ENCODE measurements at regions not wholly inside any gene's neighbourhood (a gene's known extent, or its start where the extent isn't known, plus 50 kb on each side); places are given as distances from the start of the nearest gene placed in this dataset.

DNA sequence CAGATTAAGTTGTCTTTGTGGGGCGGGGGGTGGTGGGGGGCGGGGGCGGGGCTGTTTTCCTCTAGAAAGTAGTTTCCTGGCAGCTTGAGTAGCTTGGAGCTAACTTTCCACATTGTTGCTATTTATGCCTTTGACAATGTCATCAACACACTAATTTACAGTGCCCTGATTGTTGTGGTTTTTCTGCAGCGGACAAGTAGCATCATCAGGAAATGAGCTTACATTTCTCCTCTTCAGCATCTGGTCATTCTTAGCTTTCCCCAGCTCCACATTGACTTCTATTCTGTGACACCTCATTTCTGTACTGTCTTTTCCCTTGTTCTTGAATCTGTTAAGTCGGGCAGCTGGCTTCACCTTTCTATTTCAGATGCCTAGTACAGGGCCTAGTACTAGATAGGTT, 112.3 kb upstream of the RAD23B start:
- no peaks in the 10 kb centered on the region for H3K36me3 ChIP-seq (ENCODE audit: insufficient read depth, low read length)
- H3K9ac ChIP-seq (ENCODE audit: low read depth, low read length, poor library complexity, severe bottlenecking): no peak overlapping the region
- no peaks in the 10 kb centered on the region for H3K9me2 ChIP-seq (replicated peaks; ENCODE audit: low read depth, low read length)
- H3K4me1 ChIP-seq (ENCODE audit: insufficient read depth, low read length, poor library complexity, severe bottlenecking): peaks cover 12% of the 10 kb centered on the region
- no peaks in the 10 kb centered on the region for H3F3A ChIP-seq (ENCODE audit: low read depth)
- no peaks in the 10 kb centered on the region for H4K20me1 ChIP-seq (ENCODE audit: insufficient read depth, low read length, poor library complexity, severe bottlenecking)
- H3K4me2 ChIP-seq (ENCODE audit: low read depth, low read length, poor library complexity, severe bottlenecking): no peak overlapping the region
- no peak overlapping the region for H3K4me3 ChIP-seq (ENCODE audit: low read length, poor library complexity, severe bottlenecking)
- no peaks in the 10 kb centered on the region for H3K79me2 ChIP-seq (ENCODE audit: insufficient read depth, low read length)
- H3K9me3 ChIP-seq (ENCODE audit: insufficient read depth, low read depth, low read length): no peaks in the 10 kb centered on the region
- H2AFZ ChIP-seq (ENCODE audit: low read length): no peak overlapping the region
- TF ChIP-seq CTCF (conservative IDR thresholded peaks at IDR 0.05; ENCODE audit: low read length) (no peak), EZH2phosphoT487 (IDR thresholded peaks at IDR 0.05; ENCODE audit: borderline replicate concordance) (no peak)
- no peaks in the 10 kb centered on the region for H3K27me3 ChIP-seq (ENCODE audit: insufficient read depth, low read length, poor library complexity, severe bottlenecking)

- no peaks in the 10 kb centered on the region for H4K20me1 ChIP-seq (ENCODE audit: insufficient read depth, low read length, poor library complexity, severe bottlenecking)
- no peak overlapping the region for H2AFZ ChIP-seq (ENCODE audit: low read length)
- no peak overlapping the region for H3K4me2 ChIP-seq (ENCODE audit: low read depth, low read length, poor library complexity, severe bottlenecking)
- no peaks in the 10 kb centered on the region for H3K9me3 ChIP-seq (ENCODE audit: insufficient read depth, low read depth, low read length)
- H3K4me3 ChIP-seq (ENCODE audit: low read length, poor library complexity, severe bottlenecking): no peak overlapping the region
- no peak overlapping the region for H3K9ac ChIP-seq (ENCODE audit: low read depth, low read length, poor library complexity, severe bottlenecking)
- H3K36me3 ChIP-seq (ENCODE audit: insufficient read depth, low read length): no peaks in the 10 kb centered on the region
- no peaks in the 10 kb centered on the region for H3K27me3 ChIP-seq (ENCODE audit: insufficient read depth, low read length, poor library complexity, severe bottlenecking)
- H3K79me2 ChIP-seq (ENCODE audit: insufficient read depth, low read length): no peaks in the 10 kb centered on the region
- H3K4me1 ChIP-seq (ENCODE audit: insufficient read depth, low read length, poor library complexity, severe bottlenecking): peaks cover 12% of the 10 kb centered on the region
- TF ChIP-seq EZH2phosphoT487 (IDR thresholded peaks at IDR 0.05; ENCODE audit: borderline replicate concordance) (no peak), CTCF (conservative IDR thresholded peaks at IDR 0.05; ENCODE audit: low read length) (peak; percentile 95)
- no peaks in the 10 kb centered on the region for H3F3A ChIP-seq (ENCODE audit: low read depth)
- H3K9me2 ChIP-seq (replicated peaks; ENCODE audit: low read depth, low read length): no peaks in the 10 kb centered on the region
Observed at GRCh38 chr9:107172160-107172978, 110.7 kb upstream of the RAD23B start.

GRCh38 chr9:107172979-107173347, 110.1 kb upstream of the RAD23B start:
- peaks cover 12% of the 10 kb centered on the region for H3K4me1 ChIP-seq (ENCODE audit: insufficient read depth, low read length, poor library complexity, severe bottlenecking)
- H3K36me3 ChIP-seq (ENCODE audit: insufficient read depth, low read length): no peaks in the 10 kb centered on the region
- no peaks in the 10 kb centered on the region for H3K27me3 ChIP-seq (ENCODE audit: insufficient read depth, low read length, poor library complexity, severe bottlenecking)
- no peak overlapping the region for H3K9ac ChIP-seq (ENCODE audit: low read depth, low read length, poor library complexity, severe bottlenecking)
- no peaks in the 10 kb centered on the region for H3F3A ChIP-seq (ENCODE audit: low read depth)
- H3K4me3 ChIP-seq (ENCODE audit: low read length, poor library complexity, severe bottlenecking): no peak overlapping the region
- H3K9me2 ChIP-seq (replicated peaks; ENCODE audit: low read depth, low read length): no peaks in the 10 kb centered on the region
- no peaks in the 10 kb centered on the region for H3K9me3 ChIP-seq (ENCODE audit: insufficient read depth, low read depth, low read length)
- no peak overlapping the region for H2AFZ ChIP-seq (ENCODE audit: low read length)
- H3K79me2 ChIP-seq (ENCODE audit: insufficient read depth, low read length): no peaks in the 10 kb centered on the region
- TF ChIP-seq CTCF (conservative IDR thresholded peaks at IDR 0.05; ENCODE audit: low read length): no peak
- no peak for TF ChIP-seq EZH2phosphoT487 (IDR thresholded peaks at IDR 0.05; ENCODE audit: borderline replicate concordance)
- no peaks in the 10 kb centered on the region for H4K20me1 ChIP-seq (ENCODE audit: insufficient read depth, low read length, poor library complexity, severe bottlenecking)
- no peak overlapping the region for H3K4me2 ChIP-seq (ENCODE audit: low read depth, low read length, poor library complexity, severe bottlenecking)

Measured in Loucy (cell line).